Stimulated activated naive CD4-positive, alpha-beta T cell (primary cell): ENCODE measurements at regions not wholly inside any gene's neighbourhood (a gene's known extent, or its start where the extent isn't known, plus 50 kb on each side); places are given as distances from the start of the nearest gene placed in this dataset.
"Not testable (repeated sequence)": the region's sequence is repeated elsewhere in the genome, so short reads cannot be mapped to it uniquely, and the experiment has no call there.

Experiments used
- DNase-seq, 6 experiments: peaks; one replicate each; lab custom pipeline; 2025; lab: John Stamatoyannopoulos, UW

- no peak for DNase-seq
Observed at GRCh38 chr22:47409539-47410275, 647.3 kb downstream of the TBC1D22A start.

DNA sequence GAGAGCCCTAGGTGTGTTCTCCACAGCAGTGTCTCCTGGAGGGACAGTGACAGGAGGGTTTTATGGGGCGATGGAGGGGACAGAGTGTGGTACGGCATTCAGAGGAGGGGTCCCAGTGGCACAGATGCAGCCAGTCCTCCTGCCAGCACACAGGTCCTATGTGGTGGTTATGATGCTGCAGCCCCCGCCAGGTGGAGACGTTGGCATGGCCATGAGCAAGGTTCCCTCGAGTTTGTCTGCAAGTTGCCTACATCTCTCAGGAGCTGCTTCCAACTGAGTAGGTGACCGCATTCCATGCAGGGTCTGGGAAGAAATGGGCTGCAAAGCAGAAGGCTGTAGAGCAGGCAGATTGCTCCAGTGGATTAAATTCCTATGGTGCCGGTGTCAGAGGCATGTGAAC lies 646.0 kb downstream of the TBC1D22A start:
- no peak for DNase-seq

GRCh38 chr22:47407461-47408025 lies 645.1 kb downstream of the TBC1D22A start:
- DNase-seq = no peak

DNA sequence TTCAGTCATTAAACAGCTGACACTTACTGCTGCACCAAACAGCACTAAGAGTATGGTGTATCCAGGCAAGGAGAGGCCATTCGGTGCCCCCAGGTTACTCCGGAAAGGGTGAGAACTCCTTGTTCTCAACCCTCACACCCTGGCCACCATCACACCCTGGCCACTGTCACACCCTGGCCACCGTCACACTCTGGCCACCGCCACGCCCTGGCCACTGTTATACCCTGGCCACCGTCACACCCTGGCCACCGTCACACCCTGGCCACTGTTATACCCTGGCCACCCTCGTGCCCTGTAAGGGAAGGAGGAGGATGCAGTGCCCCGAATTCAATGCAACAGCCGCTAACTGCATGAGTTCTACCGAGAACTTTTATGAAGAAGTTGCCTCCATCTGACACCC lies 644.4 kb downstream of the TBC1D22A start:
- DNase-seq = no peak

DNA sequence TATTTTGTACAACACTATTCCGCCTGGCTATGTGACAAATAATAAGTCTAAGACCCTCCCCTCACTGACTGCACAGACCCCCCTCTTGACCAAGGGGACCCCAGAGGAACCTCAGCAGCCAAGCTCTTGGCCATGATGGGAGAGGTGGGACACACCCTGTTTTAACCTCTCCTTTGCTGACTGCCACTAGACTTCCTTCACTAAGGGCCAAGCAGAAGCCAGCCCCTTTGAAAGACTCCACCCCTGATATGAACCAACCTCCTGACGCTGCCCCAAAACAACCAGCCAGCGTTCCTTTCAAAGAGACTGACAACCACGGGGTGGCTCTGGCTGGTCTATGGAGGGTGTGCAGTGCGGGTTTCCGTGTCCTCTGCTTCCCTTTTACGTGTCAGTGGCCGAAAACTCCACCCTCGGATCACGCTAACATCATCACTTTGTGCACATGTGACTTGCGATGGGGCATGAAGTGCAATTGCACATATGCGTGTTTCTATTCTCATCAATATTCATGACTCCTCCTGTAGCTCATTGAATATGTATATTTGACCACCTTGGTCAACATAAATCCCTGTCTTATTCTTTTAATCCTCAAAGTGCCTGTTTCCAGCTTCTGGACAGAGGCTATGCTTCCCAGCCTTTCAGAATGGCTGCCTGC lies 643.9 kb downstream of the TBC1D22A start:
- no peak for DNase-seq

GRCh38 chr22:47405222-47405621 lies 642.8 kb downstream of the TBC1D22A start:
- not testable (repeated sequence) for DNase-seq

DNA sequence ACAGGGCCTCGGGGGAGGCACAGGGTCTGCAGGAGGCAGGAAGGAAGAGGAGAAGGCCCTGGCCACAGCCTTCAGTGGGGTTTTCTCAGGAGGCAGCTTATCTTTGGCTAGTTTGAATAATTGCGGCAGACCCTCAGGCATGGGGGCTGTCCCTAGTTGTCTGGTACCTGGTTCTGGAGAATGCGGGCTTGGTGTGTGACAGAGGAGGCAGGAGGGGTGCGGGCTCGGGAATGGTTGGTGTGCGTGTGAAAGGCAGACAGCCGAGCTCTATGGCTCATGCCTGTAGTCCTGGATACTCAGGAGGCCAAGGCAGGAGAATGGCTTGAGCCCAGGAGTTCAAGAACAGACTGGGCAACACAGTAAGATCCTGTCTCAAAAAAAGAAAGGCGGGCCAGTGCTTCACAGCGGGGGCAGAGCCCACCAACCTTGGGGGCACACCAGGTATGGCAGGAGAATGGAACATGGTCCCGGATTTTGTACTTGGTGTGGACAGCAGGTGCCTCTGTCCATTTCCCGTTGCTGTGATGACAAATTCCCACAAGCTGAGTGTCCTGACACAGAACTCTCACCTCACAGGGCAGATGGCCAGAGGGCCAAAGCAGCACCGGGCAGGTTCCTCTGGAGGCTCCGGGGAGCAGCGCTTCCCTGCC lies 640.6 kb downstream of the TBC1D22A start:
- DNase-seq = no peak

DNA sequence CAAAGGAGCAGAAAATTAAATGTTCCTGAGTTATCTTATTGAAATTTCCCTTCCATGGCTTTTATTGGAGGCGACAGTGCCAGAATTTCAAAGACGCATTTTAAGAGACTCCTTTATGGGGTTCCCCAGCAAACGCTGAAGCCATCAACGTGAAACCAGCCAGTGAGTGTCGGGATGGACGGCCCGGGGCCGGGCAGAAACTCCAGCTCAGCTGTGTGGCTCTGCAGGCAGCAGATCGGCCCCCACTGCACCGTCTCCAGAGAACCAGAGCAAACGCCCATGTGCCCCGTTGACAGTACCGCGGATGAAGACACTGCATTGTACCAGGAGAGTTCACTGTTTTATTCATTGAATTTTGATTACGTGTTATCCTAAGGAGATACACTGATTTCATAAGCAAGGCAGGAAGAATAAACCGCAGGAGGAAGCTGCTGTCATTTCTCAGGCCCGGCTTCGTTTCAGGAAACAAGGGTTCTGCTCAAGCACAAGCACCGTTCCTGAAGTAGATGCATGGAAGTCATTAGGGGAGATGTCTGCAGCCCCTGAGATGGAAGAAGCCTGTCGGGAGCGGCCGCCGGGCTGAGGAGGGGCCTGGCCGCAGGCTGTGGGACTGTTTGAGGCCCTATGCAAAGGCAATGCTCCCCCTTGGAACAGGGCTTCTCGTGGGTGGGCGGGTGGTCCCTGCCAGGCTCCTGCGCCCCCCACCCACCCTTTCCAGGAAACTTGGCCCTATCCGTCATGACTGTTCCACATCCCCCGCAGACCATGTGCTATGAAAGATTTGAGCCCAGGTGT lies 639.7 kb downstream of the TBC1D22A start:
- DNase-seq = no peak

GRCh38 chr22:47401592-47401898 lies 639.1 kb downstream of the TBC1D22A start:
- no peak for DNase-seq

- no peak for DNase-seq
Observed at GRCh38 chr22:47400701-47401591, 638.5 kb downstream of the TBC1D22A start.

GRCh38 chr22:47400131-47400530 lies 637.7 kb downstream of the TBC1D22A start:
- DNase-seq = not testable (repeated sequence)

- no peak for DNase-seq
Observed at GRCh38 chr22:47398921-47399790, 636.7 kb downstream of the TBC1D22A start.

GRCh38 chr22:47398491-47398890 lies 636.0 kb downstream of the TBC1D22A start:
- DNase-seq = no peak

- no peak for DNase-seq
Observed at GRCh38 chr22:47397673-47398072, 635.2 kb downstream of the TBC1D22A start.

DNA sequence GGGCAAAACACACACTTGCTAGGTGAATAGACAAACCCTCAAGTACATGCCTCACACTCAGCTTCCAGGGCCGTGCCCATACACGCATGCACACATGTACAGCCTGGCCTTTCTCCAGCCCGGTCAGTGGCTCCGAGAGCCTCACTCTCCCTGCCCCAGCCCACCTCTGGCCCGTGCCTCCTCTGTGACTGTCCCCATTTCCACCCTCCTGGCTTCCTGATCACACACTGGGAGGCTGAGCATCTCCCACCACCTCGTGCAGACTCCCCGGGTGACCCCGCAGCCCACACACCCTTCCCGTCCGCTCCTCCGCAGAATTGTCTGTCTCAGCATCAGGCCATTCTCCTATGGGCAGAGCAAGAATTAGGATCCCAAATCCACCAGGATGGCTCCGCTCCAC lies 634.1 kb downstream of the TBC1D22A start:
- no peak for DNase-seq

GRCh38 chr22:47396105-47396504 lies 633.7 kb downstream of the TBC1D22A start:
- no peak for DNase-seq

- no peak for DNase-seq
Observed at GRCh38 chr22:47395481-47395880, 633.0 kb downstream of the TBC1D22A start.

DNA sequence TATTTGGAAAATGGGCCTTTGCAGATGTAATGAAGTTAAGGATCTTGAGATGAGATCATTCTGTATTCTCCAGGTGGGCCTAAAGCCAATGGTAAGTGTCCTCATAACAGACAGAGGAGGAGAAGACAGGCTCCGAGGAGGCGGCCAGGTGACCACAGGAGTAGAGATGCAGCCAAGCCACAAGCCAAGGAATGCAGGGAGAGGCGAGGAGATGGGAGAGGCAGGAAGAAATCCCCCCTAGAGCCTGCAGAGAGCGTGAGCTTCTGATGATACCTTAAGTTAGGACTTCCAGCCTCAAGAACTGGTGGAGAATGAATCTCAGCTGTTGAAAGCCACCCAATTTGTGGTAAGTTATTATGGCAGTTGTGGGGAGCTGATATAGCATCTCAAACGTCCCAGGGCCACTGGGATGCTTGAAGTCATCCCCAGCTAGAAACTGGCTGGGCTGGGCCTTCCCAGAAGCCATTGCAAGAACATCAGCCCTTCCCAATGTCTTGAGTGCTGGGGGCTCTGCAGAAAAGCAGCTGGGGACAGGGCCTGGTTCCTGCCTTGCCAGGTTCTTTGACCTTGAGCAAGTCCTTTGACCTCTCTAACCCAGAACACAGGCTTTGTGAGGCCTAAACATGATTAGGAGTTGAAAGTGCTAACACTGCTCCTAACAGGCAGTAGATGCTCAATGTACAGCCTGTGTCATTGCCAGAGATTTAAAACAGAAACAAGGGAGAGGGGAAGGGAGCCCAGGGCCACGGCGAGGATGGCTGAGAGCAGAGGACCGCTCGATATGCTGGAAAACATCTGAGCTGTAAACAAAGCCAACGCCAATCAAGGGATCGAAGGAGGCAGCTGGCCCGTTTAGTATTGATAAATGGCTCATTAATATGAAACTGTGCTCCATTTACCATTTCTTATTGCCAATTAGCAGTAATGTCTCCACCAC lies 632.3 kb downstream of the TBC1D22A start:
- DNase-seq = no peak

DNA sequence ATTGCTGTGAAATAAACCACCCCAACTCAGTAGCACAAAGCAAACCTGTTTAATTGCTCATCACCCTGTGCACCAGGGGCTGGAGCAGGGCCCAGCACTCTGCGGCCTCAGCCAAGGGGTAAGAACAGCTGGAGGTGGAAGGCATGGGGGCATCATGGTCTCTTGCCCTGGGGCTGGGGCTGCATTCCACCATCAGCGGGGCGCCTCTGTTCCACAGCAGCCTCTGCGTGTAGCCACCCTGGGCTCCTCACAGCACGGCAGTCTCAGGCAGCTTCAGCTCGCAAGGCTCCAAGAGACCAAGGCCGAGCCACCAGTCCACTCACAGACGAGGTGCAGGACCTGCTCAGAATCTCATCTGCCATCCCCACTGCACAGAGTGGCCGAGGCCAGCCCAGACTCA lies 630.7 kb downstream of the TBC1D22A start:
- no peak for DNase-seq
